Activated naive CD4-positive, alpha-beta T cell treated with anti-CD3 and anti-CD28 coated beads, Interleukin-2, amount 10 ng/mL, durations not matched to agents 7 days and 5 days (primary cell): ENCODE measurements at regions not wholly inside any gene's neighbourhood (a gene's known extent, or its start where the extent isn't known, plus 50 kb on each side); places are given as distances from the start of the nearest gene placed in this dataset.
A peak's percentile ranks its signal among the peaks of the same experiment; 100 is the strongest.
"Not testable (repeated sequence)": the region's sequence is repeated elsewhere in the genome, so short reads cannot be mapped to it uniquely, and the experiment has no call there.

ENCODE experiments used
- CTCF ChIA-PET: fragments of 350-600 bp; sonication (Branson Sonifier 250); formaldehyde crosslinking; loops from one replicate; lab custom pipeline; 2021; ENCODE audit warnings: antibody characterized with exemption; lab: Charles Lee
- DNase-seq: peaks from one replicate; pipeline ENCODE4 v3.0.0-alpha.2; 2020
- H3K27ac Mint-ChIP-seq: one replicate; pipeline ENCODE4 v1.8.0; 2021; ENCODE audit warnings: mild to moderate bottlenecking, moderate library complexity, mixed read lengths
- H3K27me3 Mint-ChIP-seq: one replicate; pipeline ENCODE4 v1.8.0; 2021; ENCODE audit warnings: mild to moderate bottlenecking, mixed read lengths
- H3K36me3 Mint-ChIP-seq: one replicate; pipeline ENCODE4 v1.8.0; 2021; ENCODE audit warnings: mixed read lengths
- H3K4me1 Mint-ChIP-seq: one replicate; pipeline ENCODE4 v1.8.0; 2021; ENCODE audit warnings: mixed read lengths
- H3K4me3 Mint-ChIP-seq: one replicate; pipeline ENCODE4 v1.8.0; 2021; ENCODE audit warnings: mild to moderate bottlenecking, moderate library complexity, mixed read lengths
- H3K9me3 Mint-ChIP-seq: one replicate; pipeline ENCODE4 v1.8.0; 2021; ENCODE audit warnings: mixed read lengths

- H3K27ac Mint-ChIP-seq = no peak overlapping the region
- no peaks in the 10 kb centered on the region for H3K4me1 Mint-ChIP-seq
- no peaks in the 10 kb centered on the region for H3K36me3 Mint-ChIP-seq
- H3K4me3 Mint-ChIP-seq = no peak overlapping the region
- no peak for DNase-seq
- CTCF ChIA-PET = no interaction called here
- no peaks in the 10 kb centered on the region for H3K27me3 Mint-ChIP-seq
- H3K9me3 Mint-ChIP-seq = no peaks in the 10 kb centered on the region
These were observed 90.3 kb upstream of the NREP start for GRCh38 chr5:111847052-111847925.

- no peak for DNase-seq
- H3K27me3 Mint-ChIP-seq = peaks cover 4% of the 10 kb centered on the region
- no peak overlapping the region for H3K27ac Mint-ChIP-seq
- H3K9me3 Mint-ChIP-seq = no peaks in the 10 kb centered on the region
- CTCF ChIA-PET = no interaction called here
- no peak overlapping the region for H3K4me3 Mint-ChIP-seq
- no peaks in the 10 kb centered on the region for H3K4me1 Mint-ChIP-seq
- no peaks in the 10 kb centered on the region for H3K36me3 Mint-ChIP-seq
These were observed 83.2 kb upstream of the NREP start for GRCh38 chr5:111840036-111840674.

- no peaks in the 10 kb centered on the region for H3K9me3 Mint-ChIP-seq
- H3K36me3 Mint-ChIP-seq = no peaks in the 10 kb centered on the region
- H3K27ac Mint-ChIP-seq = no peak overlapping the region
- CTCF ChIA-PET = no interaction called here
- H3K4me1 Mint-ChIP-seq = no peaks in the 10 kb centered on the region
- no peak for DNase-seq
- H3K4me3 Mint-ChIP-seq = no peak overlapping the region
- peaks cover 4% of the 10 kb centered on the region for H3K27me3 Mint-ChIP-seq
These were observed 82.4 kb upstream of the NREP start for GRCh38 chr5:111839438-111839837.

GRCh38 chr5:111836426-111836825 is 79.4 kb upstream of the NREP start:
- Mint-ChIP-seq H3K36me3 (no peaks in the 10 kb centered on the region), H3K27me3 (peaks cover 4% of the 10 kb centered on the region), H3K4me3 (no peak overlapping the region), H3K4me1 (no peaks in the 10 kb centered on the region), H3K27ac (no peak overlapping the region), H3K9me3 (no peaks in the 10 kb centered on the region)
- no peak for DNase-seq
- CTCF ChIA-PET = no interaction called here

GRCh38 chr5:111834926-111835599 is 78.1 kb upstream of the NREP start:
- Mint-ChIP-seq H3K9me3 (no peaks in the 10 kb centered on the region), H3K36me3 (no peaks in the 10 kb centered on the region), H3K27me3 (peaks cover 4% of the 10 kb centered on the region), H3K4me3 (no peak overlapping the region), H3K4me1 (no peaks in the 10 kb centered on the region), H3K27ac (no peak overlapping the region)
- CTCF ChIA-PET = no interaction called here
- DNase-seq = no peak

GRCh38 chr5:111830333-111830732 is 73.3 kb upstream of the NREP start:
- H3K36me3 Mint-ChIP-seq = no peaks in the 10 kb centered on the region
- H3K27ac Mint-ChIP-seq = no peak overlapping the region
- H3K4me3 Mint-ChIP-seq = no peak overlapping the region
- H3K4me1 Mint-ChIP-seq = no peaks in the 10 kb centered on the region
- DNase-seq = no peak
- CTCF ChIA-PET = no interaction called here
- no peaks in the 10 kb centered on the region for H3K27me3 Mint-ChIP-seq
- no peaks in the 10 kb centered on the region for H3K9me3 Mint-ChIP-seq

GRCh38 chr5:111829701-111830100 is 72.7 kb upstream of the NREP start:
- Mint-ChIP-seq H3K27ac (no peak overlapping the region), H3K36me3 (no peaks in the 10 kb centered on the region), H3K9me3 (no peaks in the 10 kb centered on the region), H3K4me1 (no peaks in the 10 kb centered on the region), H3K4me3 (no peak overlapping the region), H3K27me3 (no peaks in the 10 kb centered on the region)
- CTCF ChIA-PET = no interaction called here
- no peak for DNase-seq

GRCh38 chr5:111826064-111826463 is 69.1 kb upstream of the NREP start:
- no peak overlapping the region for H3K27ac Mint-ChIP-seq
- no peak for DNase-seq
- CTCF ChIA-PET = no interaction called here

GRCh38 chr5:111820072-111820471 is 63.1 kb upstream of the NREP start:
- CTCF ChIA-PET = interaction anchor here (0.6 to 1.4 kb wide), 4 partner anchors 135 to 326 kb away, joined by 3 to 7 read pairs (median 4); no protein-coding TSS in a partner anchor
- H3K4me1 Mint-ChIP-seq = no peaks in the 10 kb centered on the region
- no peak overlapping the region for H3K4me3 Mint-ChIP-seq
- no peaks in the 10 kb centered on the region for H3K36me3 Mint-ChIP-seq
- no peak overlapping the region for H3K27ac Mint-ChIP-seq
- peak; percentile 24 for DNase-seq
- no peaks in the 10 kb centered on the region for H3K27me3 Mint-ChIP-seq
- peaks cover 8% of the 10 kb centered on the region for H3K9me3 Mint-ChIP-seq

More at GRCh38 chr5:111826064-111826463, 69.1 kb upstream of the NREP start:
- Mint-ChIP-seq H3K4me3 (no peak overlapping the region), H3K9me3 (no peaks in the 10 kb centered on the region), H3K36me3 (no peaks in the 10 kb centered on the region), H3K4me1 (no peaks in the 10 kb centered on the region), H3K27me3 (no peaks in the 10 kb centered on the region)

- H3K9me3 Mint-ChIP-seq, H3K27me3 Mint-ChIP-seq, DNase-seq, H3K4me3 Mint-ChIP-seq, H3K36me3 Mint-ChIP-seq, H3K4me1 Mint-ChIP-seq, CTCF ChIA-PET, H3K27ac Mint-ChIP-seq: not testable (repeated sequence)
These were observed 62.0 kb upstream of the NREP start for GRCh38 chr5:111819028-111819427.

- Mint-ChIP-seq H3K36me3 (no peaks in the 10 kb centered on the region), H3K9me3 (no peaks in the 10 kb centered on the region), H3K4me3 (no peak overlapping the region), H3K4me1 (no peaks in the 10 kb centered on the region), H3K27ac (no peak overlapping the region), H3K27me3 (no peaks in the 10 kb centered on the region)
- CTCF ChIA-PET = no interaction called here
- DNase-seq = no peak
These were observed 56.5 kb upstream of the NREP start for GRCh38 chr5:111813537-111813936.

- CTCF ChIA-PET = no interaction called here
- no peaks in the 10 kb centered on the region for H3K9me3 Mint-ChIP-seq
- no peak overlapping the region for H3K4me3 Mint-ChIP-seq
- H3K4me1 Mint-ChIP-seq = no peaks in the 10 kb centered on the region
- no peaks in the 10 kb centered on the region for H3K36me3 Mint-ChIP-seq
- DNase-seq = no peak
- no peaks in the 10 kb centered on the region for H3K27me3 Mint-ChIP-seq
- H3K27ac Mint-ChIP-seq = no peak overlapping the region
These were observed 53.1 kb upstream of the NREP start for GRCh38 chr5:111810112-111810511.
